Chondrocyte (in vitro differentiated cells): ENCODE measurements at regions not wholly inside any gene's neighbourhood (a gene's known extent, or its start where the extent isn't known, plus 50 kb on each side); places are given as distances from the start of the nearest gene placed in this dataset.

Experiments
- DNase-seq: peaks from one replicate; pipeline ENCODE4 v3.0.0; 2021; ENCODE audit warnings: mixed read lengths, low spot score
- H3K27ac Mint-ChIP-seq: one replicate; pipeline ENCODE4 v1.8.0; 2021; ENCODE audit warnings: mild to moderate bottlenecking, moderate library complexity, mixed read lengths; ENCODE audit not compliant: unreplicated experiment
- H3K27me3 Mint-ChIP-seq: 2 replicates; pipeline ENCODE4 v1.8.0; 2021; ENCODE audit warnings: low read depth, mixed read lengths
- H3K36me3 Mint-ChIP-seq: 2 replicates; pipeline ENCODE4 v1.8.0; 2021; ENCODE audit warnings: low read depth, mixed read lengths
- H3K4me1 Mint-ChIP-seq: 2 replicates; pipeline ENCODE4 v1.8.0; 2021; ENCODE audit warnings: low read depth, mild to moderate bottlenecking, mixed read lengths
- H3K4me3 Mint-ChIP-seq: one replicate; pipeline ENCODE4 v1.8.0; 2021; ENCODE audit warnings: mild to moderate bottlenecking, moderate library complexity, mixed read lengths; ENCODE audit not compliant: unreplicated experiment
- H3K9me3 Mint-ChIP-seq: 2 replicates; pipeline ENCODE4 v1.8.0; 2021; ENCODE audit warnings: low read depth, mixed read lengths
- TF ChIP-seq, protein P1 (sequence below): fragments of 200-600 bp; sonication (generic); IDR thresholded peaks from 2 replicates; pipeline ENCODE4 v1.5.0; 2021; ENCODE audit warnings: antibody characterized with exemption, mild to moderate bottlenecking, moderate library complexity

DNA sequence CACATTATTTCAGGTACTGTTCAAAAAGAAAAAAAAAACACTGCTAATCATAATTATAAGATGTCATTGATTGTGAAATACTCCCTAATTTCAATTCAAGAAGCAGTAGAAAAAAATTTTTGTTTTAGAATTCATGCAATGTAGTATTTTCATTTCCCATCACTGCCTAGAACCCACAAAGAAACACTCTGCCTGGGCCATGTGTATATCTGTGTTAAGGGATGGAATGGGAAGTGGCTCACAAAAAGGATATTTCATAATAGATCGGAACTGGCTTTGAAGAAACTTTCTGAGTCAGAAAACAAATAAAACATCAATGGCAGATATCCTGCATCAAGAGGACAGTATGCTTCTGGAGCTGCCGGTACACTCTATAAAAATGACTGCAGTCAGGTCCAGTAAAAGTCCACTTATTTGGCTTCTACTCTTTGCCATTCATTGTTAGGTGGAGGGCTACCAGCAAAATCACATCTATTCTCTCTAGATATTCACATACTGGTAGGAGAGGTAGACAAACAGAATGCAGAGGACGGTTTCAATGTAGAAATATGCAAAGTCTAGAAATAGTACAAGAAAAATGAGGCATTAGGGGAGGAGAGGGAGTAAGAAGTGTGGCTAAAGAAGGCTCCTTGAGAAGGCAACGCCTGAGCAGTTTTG, 135.0 kb upstream of the TNFAIP3 start:
- H3K9me3 Mint-ChIP-seq, result no peaks in the 10 kb centered on the region
- H3K27me3 Mint-ChIP-seq, result no peaks in the 10 kb centered on the region
- no peak for DNase-seq
- no peak overlapping the region for H3K27ac Mint-ChIP-seq
- peaks cover 15% of the 10 kb centered on the region for H3K4me1 Mint-ChIP-seq
- H3K4me3 Mint-ChIP-seq, result no peak overlapping the region
- no peaks in the 10 kb centered on the region for H3K36me3 Mint-ChIP-seq
- TF ChIP-seq, protein P1, sequence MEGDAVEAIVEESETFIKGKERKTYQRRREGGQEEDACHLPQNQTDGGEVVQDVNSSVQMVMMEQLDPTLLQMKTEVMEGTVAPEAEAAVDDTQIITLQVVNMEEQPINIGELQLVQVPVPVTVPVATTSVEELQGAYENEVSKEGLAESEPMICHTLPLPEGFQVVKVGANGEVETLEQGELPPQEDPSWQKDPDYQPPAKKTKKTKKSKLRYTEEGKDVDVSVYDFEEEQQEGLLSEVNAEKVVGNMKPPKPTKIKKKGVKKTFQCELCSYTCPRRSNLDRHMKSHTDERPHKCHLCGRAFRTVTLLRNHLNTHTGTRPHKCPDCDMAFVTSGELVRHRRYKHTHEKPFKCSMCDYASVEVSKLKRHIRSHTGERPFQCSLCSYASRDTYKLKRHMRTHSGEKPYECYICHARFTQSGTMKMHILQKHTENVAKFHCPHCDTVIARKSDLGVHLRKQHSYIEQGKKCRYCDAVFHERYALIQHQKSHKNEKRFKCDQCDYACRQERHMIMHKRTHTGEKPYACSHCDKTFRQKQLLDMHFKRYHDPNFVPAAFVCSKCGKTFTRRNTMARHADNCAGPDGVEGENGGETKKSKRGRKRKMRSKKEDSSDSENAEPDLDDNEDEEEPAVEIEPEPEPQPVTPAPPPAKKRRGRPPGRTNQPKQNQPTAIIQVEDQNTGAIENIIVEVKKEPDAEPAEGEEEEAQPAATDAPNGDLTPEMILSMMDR, result no peak

DNA sequence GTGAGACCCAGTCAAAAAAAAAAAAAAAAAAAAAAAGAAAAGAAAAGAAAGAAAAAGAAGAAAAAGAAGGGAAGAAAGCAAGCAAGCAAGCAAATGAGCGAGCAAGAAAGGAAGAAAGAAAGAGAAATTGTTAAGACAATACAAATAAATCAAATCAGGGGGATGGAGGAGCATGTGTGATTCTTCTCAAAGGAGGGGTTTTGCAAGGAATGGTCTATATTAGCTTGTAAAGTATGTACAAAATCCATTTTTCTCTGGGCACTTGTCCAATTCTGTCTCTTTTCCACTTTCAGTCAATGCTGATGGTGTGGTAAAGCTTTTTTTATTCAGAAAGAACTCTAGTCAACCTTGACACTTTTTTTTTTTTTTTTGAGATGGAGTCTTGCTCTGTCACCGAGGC, 133.7 kb upstream of the TNFAIP3 start:
- Mint-ChIP-seq H3K27ac (no peak overlapping the region), H3K4me3 (no peak overlapping the region), H3K36me3 (no peaks in the 10 kb centered on the region), H3K4me1 (peaks cover 23% of the 10 kb centered on the region), H3K27me3 (no peaks in the 10 kb centered on the region), H3K9me3 (no peaks in the 10 kb centered on the region)
- TF ChIP-seq, protein P1, result no peak
- no peak for DNase-seq

DNA sequence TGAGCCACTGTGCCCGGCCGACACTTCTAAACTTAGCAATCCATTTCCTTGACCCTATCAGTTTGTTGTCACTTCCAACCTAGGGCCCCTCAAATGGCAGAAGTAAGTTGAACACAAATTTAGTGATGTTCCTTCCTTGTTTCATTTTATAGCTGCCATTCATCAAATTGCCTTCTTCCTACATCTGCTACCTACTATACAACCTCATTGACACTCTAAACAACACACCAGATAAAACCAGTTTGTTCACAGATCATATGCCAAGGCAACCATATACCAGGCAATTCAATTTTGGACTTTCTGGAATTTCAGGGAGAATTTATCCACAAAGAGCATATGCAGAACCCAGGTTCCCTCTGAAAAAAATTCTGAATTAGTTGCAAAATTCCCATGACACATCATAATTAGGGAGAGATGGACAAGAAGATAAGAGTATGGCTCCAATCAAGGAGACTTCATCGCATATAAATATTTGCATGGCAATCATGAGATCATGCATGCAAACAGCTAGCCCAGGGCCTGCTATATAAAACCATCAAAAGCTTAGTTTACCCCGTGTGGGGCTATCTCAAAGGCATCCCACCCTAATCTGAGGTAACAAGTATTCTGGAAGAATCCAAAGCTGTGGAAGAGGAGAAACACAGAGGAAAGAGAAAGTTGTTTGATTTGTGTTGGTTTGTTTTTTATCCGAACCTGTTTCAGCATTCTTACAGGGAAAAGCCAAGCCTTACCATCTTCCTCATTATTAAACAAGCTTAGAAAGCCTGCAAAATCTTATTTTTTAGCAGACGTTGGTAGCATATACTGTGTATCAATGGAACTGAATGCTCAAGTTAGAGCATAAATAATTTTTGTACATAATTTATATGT, 132.8 kb upstream of the TNFAIP3 start:
- DNase-seq, result no peak
- no peak overlapping the region for H3K27ac Mint-ChIP-seq
- TF ChIP-seq, protein P1, result no peak
- no peaks in the 10 kb centered on the region for H3K36me3 Mint-ChIP-seq
- H3K9me3 Mint-ChIP-seq, result no peaks in the 10 kb centered on the region
- H3K4me1 Mint-ChIP-seq, result peaks cover 15% of the 10 kb centered on the region
- no peak overlapping the region for H3K4me3 Mint-ChIP-seq
- H3K27me3 Mint-ChIP-seq, result no peaks in the 10 kb centered on the region

DNA sequence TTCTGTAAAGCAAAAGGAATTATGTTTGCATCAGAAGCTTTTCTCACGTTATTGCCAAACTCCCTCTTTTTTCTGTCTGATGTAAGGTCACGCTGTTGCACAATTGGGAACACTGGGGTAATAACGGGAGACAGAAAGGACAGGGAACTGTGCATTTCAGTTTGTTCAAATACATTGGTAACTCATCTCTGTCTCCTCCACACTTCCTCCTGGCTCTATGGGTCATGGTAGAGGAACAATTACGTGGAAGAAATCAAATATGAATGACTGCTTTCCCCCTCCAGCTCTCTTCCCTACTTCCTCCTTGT, 132.2 kb upstream of the TNFAIP3 start:
- TF ChIP-seq, protein P1, result no peak
- Mint-ChIP-seq H3K9me3 (no peaks in the 10 kb centered on the region), H3K27ac (no peak overlapping the region), H3K36me3 (no peaks in the 10 kb centered on the region), H3K4me3 (no peak overlapping the region), H3K27me3 (no peaks in the 10 kb centered on the region), H3K4me1 (peaks cover 15% of the 10 kb centered on the region)
- DNase-seq, result no peak

DNA sequence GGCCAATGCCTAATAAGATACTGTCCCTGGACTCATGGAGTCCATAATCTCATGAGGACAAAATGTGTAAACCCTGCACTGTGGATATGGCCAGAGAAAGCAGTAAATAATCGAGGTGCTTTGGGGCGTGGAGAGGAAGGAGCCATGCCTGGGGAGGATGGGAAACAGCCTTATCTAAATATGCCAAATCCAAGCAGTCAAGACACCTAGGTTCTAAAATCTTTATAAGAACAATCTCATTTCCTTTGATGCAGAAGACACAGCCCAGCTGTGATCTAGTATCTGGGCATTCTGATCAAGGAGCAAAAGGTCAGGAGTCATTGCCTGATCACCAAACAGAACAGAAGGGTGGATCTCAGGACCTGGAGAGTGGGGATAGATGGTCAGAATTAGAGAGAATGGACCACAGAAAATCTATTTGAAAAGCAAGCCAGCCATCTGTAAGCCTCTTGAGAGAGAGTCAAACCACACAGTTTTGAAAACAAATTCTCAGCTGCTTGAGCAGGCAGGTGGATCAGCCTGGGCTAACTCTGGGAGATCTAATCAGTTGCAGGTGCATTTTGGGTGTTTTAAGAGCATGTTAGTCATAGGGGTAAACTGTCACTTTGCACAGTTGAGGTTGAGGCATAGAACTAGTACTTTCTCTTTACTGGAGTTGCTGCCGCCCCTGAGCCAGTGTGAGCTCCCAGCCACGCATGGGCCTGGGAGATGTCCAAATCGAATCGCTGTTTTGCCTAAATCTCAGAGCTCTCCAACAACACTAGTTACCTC, 130.8 kb upstream of the TNFAIP3 start:
- DNase-seq, result no peak
- H3K27ac Mint-ChIP-seq, result no peak overlapping the region
- H3K4me3 Mint-ChIP-seq, result no peak overlapping the region
- H3K36me3 Mint-ChIP-seq, result no peaks in the 10 kb centered on the region
- TF ChIP-seq, protein P1, result no peak
- H3K9me3 Mint-ChIP-seq, result no peaks in the 10 kb centered on the region
- H3K27me3 Mint-ChIP-seq, result no peaks in the 10 kb centered on the region
- H3K4me1 Mint-ChIP-seq, result peaks cover 15% of the 10 kb centered on the region
